HL-60 (cell line): ENCODE measurements at regions not wholly inside any gene's neighbourhood (a gene's known extent, or its start where the extent isn't known, plus 50 kb on each side); places are given as distances from the start of the nearest gene placed in this dataset.

Source experiments
- CTCF ChIP-seq: IDR thresholded peaks from one replicate; pipeline ENCODE4 v1.5.1; 2011; ENCODE audit warnings: low read length, control low read depth, inconsistent platforms; ENCODE audit not compliant: insufficient read depth
- GABPA ChIP-seq: IDR thresholded peaks from 2 replicates; pipeline ENCODE4 v1.6.1; 2012; ENCODE audit warnings: low read depth
- POLR2AphosphoS5 ChIP-seq: IDR thresholded peaks from 2 replicates; pipeline ENCODE4 v1.6.1; 2012; ENCODE audit warnings: low read depth
- REST ChIP-seq: IDR thresholded peaks from 2 replicates; pipeline ENCODE4 v1.6.1; 2012; ENCODE audit warnings: low read depth; ENCODE audit not compliant: insufficient replicate concordance
- SPI1 ChIP-seq: IDR thresholded peaks from 2 replicates; pipeline ENCODE4 v1.6.1; 2012; ENCODE audit warnings: low read depth, mild to moderate bottlenecking, borderline replicate concordance

GRCh38 chr6:8529250-8529649 lies 93.9 kb upstream of the SLC35B3 start:
- no peak for TF ChIP-seq SPI1
- no peak for TF ChIP-seq CTCF
- no peak for TF ChIP-seq POLR2AphosphoS5
- no peak for TF ChIP-seq GABPA
- no peak for TF ChIP-seq REST
